Ectodermal cell (in vitro differentiated cells): ENCODE measurements at regions not wholly inside any gene's neighbourhood (a gene's known extent, or its start where the extent isn't known, plus 50 kb on each side); places are given as distances from the start of the nearest gene placed in this dataset.

Experiments used
- H3K27ac ChIP-seq: 2 replicates; pipeline ENCODE4 v1.7.0; 2013; ENCODE audit warnings: mild to moderate bottlenecking, low read depth, low read length; ENCODE audit not compliant: insufficient read depth, poor library complexity, severe bottlenecking
- H3K27me3 ChIP-seq: 2 replicates; pipeline ENCODE4 v1.7.0; 2013; ENCODE audit warnings: mild to moderate bottlenecking, low read length; ENCODE audit not compliant: insufficient read depth, control insufficient read depth, poor library complexity, severe bottlenecking
- H3K36me3 ChIP-seq: one replicate; pipeline ENCODE4 v1.7.0; 2013; ENCODE audit warnings: low read length; ENCODE audit not compliant: control insufficient read depth, insufficient read depth
- H3K4me1 ChIP-seq: one replicate; pipeline ENCODE4 v1.7.0; 2013; ENCODE audit warnings: low read length; ENCODE audit not compliant: control insufficient read depth, insufficient read depth
- H3K4me3 ChIP-seq: 2 replicates; pipeline ENCODE4 v1.7.0; 2013; ENCODE audit warnings: low read depth, low read length, control low read depth; ENCODE audit not compliant: insufficient read depth
- H3K9me3 ChIP-seq: 2 replicates; pipeline ENCODE4 v1.7.0; 2013; ENCODE audit warnings: mild to moderate bottlenecking, low read length, moderate library complexity; ENCODE audit not compliant: control insufficient read depth
- WGBS, 2 experiments: methylation state at CpG; one replicate each; pipeline ENCODE4 v1.1.7; 2013; ENCODE audit warnings: missing lambda C conversion rate in 2 of 2; 5-methylcytosine and 5-hydroxymethylcytosine counted together

GRCh38 chr2:221142341-221142740 is 429.8 kb downstream of the EPHA4 start:
- WGBS, 2 experiments, result 86 to 93% methylated on average over 7 of the region's 7 CpGs
- no peaks in the 10 kb centered on the region for H3K9me3 ChIP-seq
- no peak overlapping the region for H3K4me3 ChIP-seq
- H3K27ac ChIP-seq, result no peak overlapping the region
- no peaks in the 10 kb centered on the region for H3K27me3 ChIP-seq
- H3K36me3 ChIP-seq, result no peaks in the 10 kb centered on the region
- H3K4me1 ChIP-seq, result no peaks in the 10 kb centered on the region

GRCh38 chr2:221143231-221143630 is 428.9 kb downstream of the EPHA4 start:
- whole genome bisulfite sequencing, 2 experiments, result 93 to 98% methylated on average over 2 of the region's 2 CpGs
- Histone ChIP-seq H3K27ac (no peak overlapping the region), H3K9me3 (no peaks in the 10 kb centered on the region), H3K27me3 (no peaks in the 10 kb centered on the region), H3K36me3 (no peaks in the 10 kb centered on the region), H3K4me1 (no peaks in the 10 kb centered on the region), H3K4me3 (no peak overlapping the region)

- Histone ChIP-seq H3K4me1 (no peaks in the 10 kb centered on the region), H3K9me3 (no peaks in the 10 kb centered on the region), H3K27me3 (no peaks in the 10 kb centered on the region), H3K27ac (no peak overlapping the region), H3K36me3 (no peaks in the 10 kb centered on the region), H3K4me3 (no peak overlapping the region)
- WGBS, 2 experiments, result 94 to 96% methylated on average over 1 of the region's 1 CpG
Measured at GRCh38 chr2:221144909-221145308, 427.2 kb downstream of the EPHA4 start.

- Histone ChIP-seq H3K4me3 (no peak overlapping the region), H3K36me3 (no peaks in the 10 kb centered on the region), H3K4me1 (no peaks in the 10 kb centered on the region), H3K27me3 (no peaks in the 10 kb centered on the region), H3K27ac (no peak overlapping the region), H3K9me3 (no peaks in the 10 kb centered on the region)
- WGBS, 2 experiments, result 96 to 100% methylated on average over 1 of the region's 1 CpG
Measured at GRCh38 chr2:221145396-221145795, 426.7 kb downstream of the EPHA4 start.

- Histone ChIP-seq H3K4me1 (no peaks in the 10 kb centered on the region), H3K4me3 (no peak overlapping the region), H3K27ac (no peak overlapping the region), H3K36me3 (no peaks in the 10 kb centered on the region), H3K27me3 (no peaks in the 10 kb centered on the region), H3K9me3 (no peaks in the 10 kb centered on the region)
- WGBS, 2 experiments, result 91 to 96% methylated on average over 3 of the region's 3 CpGs
Measured at GRCh38 chr2:221153226-221153625, 418.9 kb downstream of the EPHA4 start.

- H3K4me3 ChIP-seq, result no peak overlapping the region
- H3K9me3 ChIP-seq, result no peaks in the 10 kb centered on the region
- H3K36me3 ChIP-seq, result no peaks in the 10 kb centered on the region
- H3K27me3 ChIP-seq, result no peaks in the 10 kb centered on the region
- no peaks in the 10 kb centered on the region for H3K4me1 ChIP-seq
- no peak overlapping the region for H3K27ac ChIP-seq
- WGBS, 2 experiments, result 96 to 98% methylated on average over 7 of the region's 7 CpGs
Measured at GRCh38 chr2:221154176-221154575, 417.9 kb downstream of the EPHA4 start.

GRCh38 chr2:221156062-221156734 is 415.9 kb downstream of the EPHA4 start:
- no peak overlapping the region for H3K4me3 ChIP-seq
- H3K9me3 ChIP-seq, result no peaks in the 10 kb centered on the region
- no peak overlapping the region for H3K27ac ChIP-seq
- H3K4me1 ChIP-seq, result no peaks in the 10 kb centered on the region
- WGBS, 2 experiments, result 86 to 87% methylated on average over 7 of the region's 7 CpGs
- no peaks in the 10 kb centered on the region for H3K27me3 ChIP-seq
- no peaks in the 10 kb centered on the region for H3K36me3 ChIP-seq

- Histone ChIP-seq H3K4me3 (no peak overlapping the region), H3K9me3 (no peaks in the 10 kb centered on the region), H3K4me1 (no peaks in the 10 kb centered on the region), H3K27me3 (no peaks in the 10 kb centered on the region), H3K27ac (no peak overlapping the region), H3K36me3 (no peaks in the 10 kb centered on the region)
- 93 to 100% methylated on average over 1 of the region's 1 CpG for WGBS, 2 experiments
Measured at GRCh38 chr2:221161186-221161585, 410.9 kb downstream of the EPHA4 start.

GRCh38 chr2:221166292-221166691 is 405.8 kb downstream of the EPHA4 start:
- no peaks in the 10 kb centered on the region for H3K9me3 ChIP-seq
- no peaks in the 10 kb centered on the region for H3K36me3 ChIP-seq
- H3K27me3 ChIP-seq, result no peaks in the 10 kb centered on the region
- no peak overlapping the region for H3K4me3 ChIP-seq
- H3K4me1 ChIP-seq, result no peaks in the 10 kb centered on the region
- 91 to 95% methylated on average over 7 of the region's 7 CpGs for WGBS, 2 experiments
- H3K27ac ChIP-seq, result no peak overlapping the region

- Histone ChIP-seq H3K9me3 (no peaks in the 10 kb centered on the region), H3K36me3 (no peaks in the 10 kb centered on the region), H3K27me3 (no peaks in the 10 kb centered on the region), H3K4me3 (no peak overlapping the region), H3K4me1 (no peaks in the 10 kb centered on the region), H3K27ac (no peak overlapping the region)
Measured at GRCh38 chr2:221167561-221167960, 404.5 kb downstream of the EPHA4 start.

GRCh38 chr2:221169724-221170123 is 402.4 kb downstream of the EPHA4 start:
- Histone ChIP-seq H3K27me3 (no peaks in the 10 kb centered on the region), H3K36me3 (no peaks in the 10 kb centered on the region), H3K4me1 (no peaks in the 10 kb centered on the region), H3K4me3 (no peak overlapping the region), H3K27ac (no peak overlapping the region), H3K9me3 (no peaks in the 10 kb centered on the region)
- WGBS, 2 experiments, result 95 to 97% methylated on average over 6 of the region's 6 CpGs
